ENCODE measurements at regions not wholly inside any gene's neighbourhood (a gene's known extent, or its start where the extent isn't known, plus 50 kb on each side); places are given as distances from the start of the nearest gene placed in this dataset.

GRCh38 chr22:48739348-48740085 lies 1088.2 kb downstream of the BRD1 start:
- TF ChIP-seq EZH2 (optimal IDR thresholded peaks at IDR 0.05; ENCODE audit: low read depth, low read length), result no peak
- TF ChIP-seq CTCF (IDR thresholded peaks at IDR 0.05; ENCODE audit: low read length), result no peak
- TF ChIP-seq EZH2phosphoT487 (IDR thresholded peaks at IDR 0.05; ENCODE audit: low read length), result no peak

Data from MM.1S (cell line).